ENCODE measurements at regions not wholly inside any gene's neighbourhood (a gene's known extent, or its start where the extent isn't known, plus 50 kb on each side); places are given as distances from the start of the nearest gene placed in this dataset.

DNA sequence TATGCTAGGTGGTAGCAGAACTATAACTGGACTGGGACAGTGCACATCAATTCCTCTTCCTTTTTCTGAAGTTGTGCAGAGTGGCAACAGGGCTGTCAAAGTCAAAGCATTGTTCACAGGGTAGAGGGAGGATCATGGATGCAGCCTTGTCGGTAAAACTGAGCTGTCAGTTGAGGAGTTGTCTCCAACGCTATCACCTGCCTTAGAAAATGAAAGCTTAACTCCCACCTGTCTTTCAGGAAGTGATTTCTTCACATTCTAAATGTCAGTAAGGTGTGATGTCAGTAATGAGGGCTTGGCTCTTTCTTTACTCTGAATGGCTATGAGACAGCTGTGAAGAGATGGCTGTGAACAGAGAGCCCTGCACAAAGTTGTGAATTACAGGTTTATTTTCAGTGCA is 66.4 kb upstream of the BANK1 start:
- H3K4me1 ChIP-seq (ENCODE audit: control insufficient read depth, extremely low read depth, insufficient read depth, low read length), result no peaks in the 10 kb centered on the region
- H3K9ac ChIP-seq (ENCODE audit: control insufficient read depth, extremely low read depth, insufficient read depth, low read length), result no peak overlapping the region
- H4K20me1 ChIP-seq (ENCODE audit: control insufficient read depth, extremely low read depth, insufficient read depth, low read length), result no peaks in the 10 kb centered on the region
- no peak for TF ChIP-seq EZH2 (IDR thresholded peaks at IDR 0.05; ENCODE audit: low read length)
- TF ChIP-seq, protein P1, sequence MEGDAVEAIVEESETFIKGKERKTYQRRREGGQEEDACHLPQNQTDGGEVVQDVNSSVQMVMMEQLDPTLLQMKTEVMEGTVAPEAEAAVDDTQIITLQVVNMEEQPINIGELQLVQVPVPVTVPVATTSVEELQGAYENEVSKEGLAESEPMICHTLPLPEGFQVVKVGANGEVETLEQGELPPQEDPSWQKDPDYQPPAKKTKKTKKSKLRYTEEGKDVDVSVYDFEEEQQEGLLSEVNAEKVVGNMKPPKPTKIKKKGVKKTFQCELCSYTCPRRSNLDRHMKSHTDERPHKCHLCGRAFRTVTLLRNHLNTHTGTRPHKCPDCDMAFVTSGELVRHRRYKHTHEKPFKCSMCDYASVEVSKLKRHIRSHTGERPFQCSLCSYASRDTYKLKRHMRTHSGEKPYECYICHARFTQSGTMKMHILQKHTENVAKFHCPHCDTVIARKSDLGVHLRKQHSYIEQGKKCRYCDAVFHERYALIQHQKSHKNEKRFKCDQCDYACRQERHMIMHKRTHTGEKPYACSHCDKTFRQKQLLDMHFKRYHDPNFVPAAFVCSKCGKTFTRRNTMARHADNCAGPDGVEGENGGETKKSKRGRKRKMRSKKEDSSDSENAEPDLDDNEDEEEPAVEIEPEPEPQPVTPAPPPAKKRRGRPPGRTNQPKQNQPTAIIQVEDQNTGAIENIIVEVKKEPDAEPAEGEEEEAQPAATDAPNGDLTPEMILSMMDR (optimal IDR thresholded peaks at IDR 0.05 in 1 of 3, IDR thresholded peaks at IDR 0.05 in 1 of 3, conservative IDR thresholded peaks at IDR 0.05 in 1 of 3; ENCODE audit: extremely low read depth in 1 of 3, insufficient read depth in 2 of 3, low read length in 3 of 3), result no peak
- H3K9me1 ChIP-seq (ENCODE audit: control insufficient read depth, extremely low read depth, insufficient read depth, low read length), result no peaks in the 10 kb centered on the region
- dilution Hi-C loops (cut with MboI; ENCODE audit: extremely low pct_ligation_motif_present, low sequenced_read_pairs), result no loop called here
- H3K79me2 ChIP-seq (ENCODE audit: control insufficient read depth, insufficient read depth, low read length), result no peaks in the 10 kb centered on the region
- H3K4me3 ChIP-seq (ENCODE audit: control insufficient read depth in 2 of 3, extremely low read depth in 1 of 3, insufficient read depth in 2 of 3, low read depth in 1 of 3, low read length in 3 of 3), result no peak overlapping the region
- H3K36me3 ChIP-seq (ENCODE audit: control insufficient read depth in 2 of 2, extremely low read depth in 1 of 2, insufficient read depth in 2 of 2, low read length in 2 of 2), result no peaks in the 10 kb centered on the region
- no peak overlapping the region for H3K27ac ChIP-seq (ENCODE audit: control insufficient read depth, insufficient read depth, low read length)
- H3K27me3 ChIP-seq (ENCODE audit: control insufficient read depth, extremely low read depth, insufficient read depth, low read length), result no peaks in the 10 kb centered on the region
- H3K9me3 ChIP-seq (ENCODE audit: control insufficient read depth, low read depth, low read length), result no peaks in the 10 kb centered on the region
- no peak overlapping the region for H3K4me2 ChIP-seq (ENCODE audit: control insufficient read depth, extremely low read depth, insufficient read depth, low read depth, low read length)
- peak; percentile 17 for FAIRE-seq
- H2AFZ ChIP-seq (ENCODE audit: control insufficient read depth, low read length), result no peak overlapping the region
- no peak for DNase-seq (ENCODE audit: low read depth, low spot score)

DNA sequence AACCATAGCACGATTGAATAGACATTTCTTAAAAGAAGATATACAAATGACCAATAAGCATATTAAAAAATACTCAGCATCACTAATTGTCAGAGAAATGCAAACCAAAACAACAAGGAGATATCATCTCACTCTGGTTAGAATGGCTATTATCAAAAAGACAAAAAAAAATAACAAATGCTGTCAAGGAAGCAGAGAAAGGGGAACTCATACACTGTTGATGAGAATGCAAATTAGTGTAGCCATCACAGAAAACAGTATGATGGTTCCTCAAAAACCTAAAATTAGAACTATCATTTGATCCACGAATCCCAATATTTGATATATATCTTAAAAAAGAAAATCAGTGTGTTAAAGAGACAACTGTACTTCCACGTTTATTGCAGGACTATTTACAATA is 71.7 kb upstream of the BANK1 start:
- no peak for FAIRE-seq
- no peaks in the 10 kb centered on the region for H3K9me1 ChIP-seq (ENCODE audit: control insufficient read depth, extremely low read depth, insufficient read depth, low read length)
- no peaks in the 10 kb centered on the region for H3K4me1 ChIP-seq (ENCODE audit: control insufficient read depth, extremely low read depth, insufficient read depth, low read length)
- H4K20me1 ChIP-seq (ENCODE audit: control insufficient read depth, extremely low read depth, insufficient read depth, low read length), result no peaks in the 10 kb centered on the region
- H2AFZ ChIP-seq (ENCODE audit: control insufficient read depth, low read length), result no peak overlapping the region
- H3K36me3 ChIP-seq (ENCODE audit: control insufficient read depth in 2 of 2, extremely low read depth in 1 of 2, insufficient read depth in 2 of 2, low read length in 2 of 2), result no peaks in the 10 kb centered on the region
- H3K4me3 ChIP-seq (ENCODE audit: control insufficient read depth in 2 of 3, extremely low read depth in 1 of 3, insufficient read depth in 2 of 3, low read depth in 1 of 3, low read length in 3 of 3), result no peak overlapping the region
- no peak overlapping the region for H3K27ac ChIP-seq (ENCODE audit: control insufficient read depth, insufficient read depth, low read length)
- dilution Hi-C loops (cut with MboI; ENCODE audit: extremely low pct_ligation_motif_present, low sequenced_read_pairs), result no loop called here
- no peaks in the 10 kb centered on the region for H3K27me3 ChIP-seq (ENCODE audit: control insufficient read depth, extremely low read depth, insufficient read depth, low read length)
- H3K9me3 ChIP-seq (ENCODE audit: control insufficient read depth, low read depth, low read length), result no peaks in the 10 kb centered on the region
- H3K4me2 ChIP-seq (ENCODE audit: control insufficient read depth, extremely low read depth, insufficient read depth, low read depth, low read length), result no peak overlapping the region
- no peak overlapping the region for H3K9ac ChIP-seq (ENCODE audit: control insufficient read depth, extremely low read depth, insufficient read depth, low read length)
- DNase-seq (ENCODE audit: low read depth, low spot score), result no peak
- TF ChIP-seq EZH2 (IDR thresholded peaks at IDR 0.05; ENCODE audit: low read length), result no peak
- TF ChIP-seq, protein P1 (optimal IDR thresholded peaks at IDR 0.05 in 1 of 3, IDR thresholded peaks at IDR 0.05 in 1 of 3, conservative IDR thresholded peaks at IDR 0.05 in 1 of 3; ENCODE audit: extremely low read depth in 1 of 3, insufficient read depth in 2 of 3, low read length in 3 of 3), result no peak
- no peaks in the 10 kb centered on the region for H3K79me2 ChIP-seq (ENCODE audit: control insufficient read depth, insufficient read depth, low read length)
